GM19463 (cell line): ENCODE measurements at regions not wholly inside any gene's neighbourhood (a gene's known extent, or its start where the extent isn't known, plus 50 kb on each side); places are given as distances from the start of the nearest gene placed in this dataset.

Experiments
- ATAC-seq: cut with Tn5 transposase; IDR thresholded peaks from one replicate; pipeline ENCODE4 v1.9.1; 2021; ENCODE audit warnings: mild to moderate bottlenecking, moderate library complexity; ENCODE audit not compliant: unreplicated experiment

DNA sequence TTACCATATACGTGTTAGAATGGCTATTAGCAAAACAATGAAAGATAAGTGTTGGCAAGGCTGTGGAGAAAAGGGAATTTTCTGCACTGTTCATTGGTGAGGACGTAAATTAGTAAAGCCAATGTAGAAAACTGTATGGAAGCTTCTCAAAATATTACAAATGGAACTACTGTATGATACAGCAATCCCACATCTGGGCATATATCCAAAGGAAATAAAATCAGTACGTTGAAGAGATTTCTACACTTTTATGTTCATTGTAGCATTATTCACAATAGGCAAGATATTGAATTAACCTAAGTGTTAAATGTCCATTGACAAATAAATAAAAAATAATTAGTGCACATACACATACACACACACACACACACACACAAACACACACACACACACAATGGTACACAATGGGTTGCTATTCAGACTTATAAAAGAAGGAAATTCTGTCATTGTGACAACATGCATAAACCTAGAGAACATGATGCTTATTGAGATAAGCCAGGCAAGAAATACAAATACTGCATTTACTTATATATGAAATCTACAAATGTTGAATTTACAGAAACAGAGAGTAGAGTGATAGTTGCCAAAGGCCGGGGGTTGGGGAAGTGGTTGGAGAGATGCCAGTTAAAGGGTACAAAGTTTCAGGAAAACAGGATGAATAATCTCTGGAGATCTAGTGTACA lies 565.8 kb upstream of the LRRC4C start:
- no peak for ATAC-seq

DNA sequence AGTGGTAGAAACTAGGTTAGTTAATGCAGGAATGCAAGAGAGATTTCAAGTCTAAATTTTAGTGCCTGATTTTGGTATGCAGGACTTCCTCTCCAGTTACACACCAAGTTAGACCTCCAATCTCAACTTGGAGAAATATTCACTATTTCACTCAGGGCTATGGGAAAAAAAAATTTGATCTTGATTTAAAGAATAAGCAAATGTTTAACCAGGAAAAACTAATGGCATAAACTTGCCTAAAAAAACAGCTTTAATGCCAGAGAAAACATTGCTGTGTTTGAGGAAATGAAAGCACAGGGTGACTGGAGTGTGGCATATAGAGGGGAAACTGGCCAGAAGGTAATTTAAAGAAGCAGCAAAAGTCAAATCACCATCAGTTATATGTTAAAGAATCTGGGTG lies 575.4 kb upstream of the LRRC4C start:
- ATAC-seq, result no peak

- no peak for ATAC-seq
Measured at GRCh38 chr11:42036201-42036600, 576.7 kb upstream of the LRRC4C start.

DNA sequence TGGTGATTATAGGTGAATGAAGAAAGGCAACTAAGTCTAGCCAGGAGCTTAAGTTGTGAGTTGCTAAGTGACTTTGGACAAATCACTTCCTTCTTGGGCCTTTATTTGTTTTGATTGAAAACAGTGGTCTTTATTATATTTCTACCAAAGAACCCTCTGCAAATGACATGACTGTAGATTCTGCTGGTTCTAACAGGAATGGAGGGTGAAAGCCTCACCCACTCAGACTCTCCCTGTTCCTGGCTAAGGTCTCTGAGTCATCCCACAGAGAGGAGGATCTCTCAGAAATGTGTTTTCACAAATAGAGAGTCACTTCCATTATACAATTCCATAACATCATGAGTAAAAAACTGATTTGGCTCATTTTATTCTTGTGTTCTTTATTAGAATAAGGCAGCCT lies 583.9 kb upstream of the LRRC4C start:
- no peak for ATAC-seq

- no peak for ATAC-seq
Measured at GRCh38 chr11:42047637-42048555, 588.4 kb upstream of the LRRC4C start.

GRCh38 chr11:42049186-42049585 lies 589.7 kb upstream of the LRRC4C start:
- no peak for ATAC-seq

DNA sequence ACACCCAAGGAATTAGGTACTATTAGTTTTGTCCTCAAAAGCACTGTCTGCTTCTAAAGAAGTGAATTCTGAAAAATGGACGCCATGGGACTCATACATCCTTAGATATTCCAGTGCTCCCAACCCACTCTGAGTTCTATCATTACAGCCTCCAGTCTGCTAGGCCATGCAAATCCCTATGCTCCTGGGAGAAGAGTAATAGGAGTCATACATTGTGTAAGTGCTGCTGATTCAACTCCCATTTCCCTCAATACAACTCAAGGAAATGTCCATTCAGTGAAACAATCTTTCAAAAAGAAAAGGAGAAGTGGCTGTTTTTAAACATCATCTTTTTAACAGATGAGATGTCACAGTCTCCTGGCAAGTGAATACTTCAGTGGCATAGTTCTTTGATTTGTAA lies 590.2 kb upstream of the LRRC4C start:
- no peak for ATAC-seq

DNA sequence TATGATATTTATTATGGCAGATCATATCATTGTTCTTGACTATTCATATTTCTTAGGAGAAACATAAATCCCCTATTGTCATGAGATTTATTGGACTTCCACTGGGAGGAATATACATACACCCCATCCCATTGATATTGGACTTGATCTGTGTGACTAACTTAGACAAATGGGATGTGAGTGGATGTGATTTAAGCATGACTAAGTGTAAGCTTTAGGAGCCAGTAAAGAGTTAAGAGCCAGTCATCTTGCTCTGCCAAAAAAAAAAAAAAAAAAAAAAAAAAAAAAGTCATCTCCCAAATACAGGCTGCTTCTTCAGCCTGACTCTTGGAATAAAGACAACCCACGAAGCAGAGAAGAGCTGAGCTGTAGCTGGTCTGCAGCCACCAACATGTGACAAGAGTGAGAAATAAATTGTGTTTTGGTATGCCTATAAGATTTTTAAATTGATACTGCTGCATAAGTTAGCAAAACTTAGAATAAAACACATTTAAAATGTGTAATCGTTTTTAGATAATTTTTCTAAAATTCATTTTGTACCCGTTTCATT lies 595.0 kb upstream of the LRRC4C start:
- no peak for ATAC-seq

DNA sequence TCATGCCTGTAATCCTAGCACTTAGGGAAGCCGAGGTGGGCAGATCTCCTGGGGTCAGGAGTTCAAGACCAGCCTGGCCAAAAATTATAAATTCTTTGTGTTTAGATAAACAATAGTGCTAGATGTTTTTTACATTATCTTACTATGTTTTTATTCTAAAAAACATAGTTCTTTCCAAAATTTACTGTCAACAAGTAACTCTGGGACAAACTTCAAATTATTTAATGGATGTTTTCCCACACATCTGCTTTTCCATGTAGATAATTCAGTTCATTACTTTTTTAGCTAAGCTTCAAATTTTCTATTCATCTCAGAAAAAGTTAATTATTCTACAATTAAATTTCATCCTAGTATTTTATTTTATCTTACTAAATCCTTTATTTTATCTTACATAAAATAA lies 596.2 kb upstream of the LRRC4C start:
- ATAC-seq, result no peak

DNA sequence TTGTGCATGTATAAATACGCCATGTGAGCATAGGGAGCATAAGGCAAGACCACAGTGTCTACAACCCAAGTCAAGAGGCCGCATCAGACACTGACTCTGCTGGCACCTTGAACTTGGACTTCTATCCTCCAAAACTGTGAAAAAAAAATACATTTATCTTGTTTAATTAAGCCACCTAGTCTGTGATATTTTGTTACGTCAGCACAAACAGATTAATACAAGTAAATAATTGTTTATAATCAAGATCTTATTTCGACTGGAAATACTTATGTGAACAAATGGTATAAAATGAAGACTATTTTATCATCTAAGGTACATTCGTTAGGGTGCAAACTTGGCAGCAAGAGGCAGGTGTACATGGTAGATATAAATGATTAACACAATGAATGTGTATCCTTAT lies 599.3 kb upstream of the LRRC4C start:
- ATAC-seq, result no peak

GRCh38 chr11:42065199-42065598 lies 605.7 kb upstream of the LRRC4C start:
- no peak for ATAC-seq

- ATAC-seq, result no peak
Measured at GRCh38 chr11:42066113-42066512, 606.7 kb upstream of the LRRC4C start.

- ATAC-seq, result no peak
Measured at GRCh38 chr11:42074306-42074705, 614.9 kb upstream of the LRRC4C start.

DNA sequence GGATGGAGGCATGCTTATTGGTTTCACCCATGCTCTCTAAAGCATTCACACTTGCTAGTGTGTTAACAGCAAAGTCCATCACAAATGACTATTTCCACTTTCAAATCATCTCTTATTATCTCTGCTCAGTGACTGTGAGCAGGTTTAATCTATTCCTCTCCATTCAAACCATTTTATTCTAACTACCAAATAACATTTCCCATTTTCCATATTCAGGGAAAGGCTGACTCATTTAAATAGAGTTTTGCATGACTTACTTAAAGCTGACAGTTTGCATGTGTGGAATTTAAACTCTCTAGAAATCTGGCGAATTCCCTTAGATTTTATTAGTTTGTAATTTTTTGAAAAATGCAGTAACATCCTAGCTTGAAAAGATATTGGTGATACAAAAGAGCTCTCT lies 615.7 kb upstream of the LRRC4C start:
- no peak for ATAC-seq

DNA sequence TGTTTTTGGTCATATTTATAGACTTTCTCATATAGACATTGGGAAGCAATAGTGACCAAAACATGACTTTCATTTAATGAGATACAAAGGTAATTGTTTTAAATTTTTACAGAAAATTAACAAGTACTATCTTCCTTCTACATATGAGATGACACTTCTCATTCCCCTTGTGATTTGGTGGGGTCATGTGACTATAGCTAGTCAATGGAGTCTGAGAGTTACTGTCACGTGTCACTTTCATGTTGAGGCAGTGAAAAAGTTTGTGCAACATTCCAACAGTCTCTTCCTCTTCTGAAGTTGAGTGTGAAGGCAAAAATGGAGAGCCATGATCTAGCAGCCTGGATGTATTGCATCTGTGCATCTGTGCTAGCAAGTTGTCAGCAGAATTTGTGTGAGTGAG lies 618.3 kb upstream of the LRRC4C start:
- ATAC-seq, result no peak

DNA sequence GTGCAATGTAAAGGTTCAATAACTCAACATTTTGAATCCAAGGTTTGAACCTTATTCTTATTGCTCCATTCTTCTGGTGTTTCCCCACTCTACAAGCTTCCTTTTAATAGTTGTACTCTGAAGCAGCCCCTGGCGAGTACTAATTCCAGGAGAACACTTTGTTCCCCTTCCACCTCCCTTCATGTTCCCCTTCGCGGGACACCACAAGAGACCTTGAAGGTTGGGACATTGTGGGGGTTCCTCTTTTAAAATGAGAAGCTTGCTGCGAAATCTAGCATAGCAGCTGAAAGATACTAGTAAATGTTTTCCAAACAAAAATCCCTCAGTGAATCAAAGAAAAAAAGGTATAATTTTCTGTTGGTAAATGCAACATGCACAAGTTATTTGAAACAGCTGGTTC lies 626.3 kb upstream of the LRRC4C start:
- no peak for ATAC-seq

- ATAC-seq, result no peak
Measured at GRCh38 chr11:42093541-42093940, 634.1 kb upstream of the LRRC4C start.

DNA sequence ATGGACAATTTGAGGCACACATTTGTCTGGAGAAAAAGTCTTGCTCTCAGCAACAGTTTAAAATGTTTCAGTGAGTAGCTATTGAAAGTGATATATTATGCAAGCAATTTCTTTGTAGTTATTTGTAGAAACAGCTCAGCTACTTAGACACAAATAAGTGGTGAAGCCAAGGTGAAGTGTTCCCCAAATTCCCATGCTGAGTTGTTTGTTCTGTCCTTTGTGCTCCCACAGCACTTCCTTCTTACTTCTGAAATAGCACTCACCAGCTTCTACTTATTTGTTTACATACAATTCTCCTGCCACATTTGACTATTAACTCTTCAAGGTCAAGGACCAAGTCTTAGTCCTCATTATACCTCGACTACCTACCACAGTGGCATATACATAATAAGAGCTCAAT lies 638.6 kb upstream of the LRRC4C start:
- ATAC-seq, result no peak

DNA sequence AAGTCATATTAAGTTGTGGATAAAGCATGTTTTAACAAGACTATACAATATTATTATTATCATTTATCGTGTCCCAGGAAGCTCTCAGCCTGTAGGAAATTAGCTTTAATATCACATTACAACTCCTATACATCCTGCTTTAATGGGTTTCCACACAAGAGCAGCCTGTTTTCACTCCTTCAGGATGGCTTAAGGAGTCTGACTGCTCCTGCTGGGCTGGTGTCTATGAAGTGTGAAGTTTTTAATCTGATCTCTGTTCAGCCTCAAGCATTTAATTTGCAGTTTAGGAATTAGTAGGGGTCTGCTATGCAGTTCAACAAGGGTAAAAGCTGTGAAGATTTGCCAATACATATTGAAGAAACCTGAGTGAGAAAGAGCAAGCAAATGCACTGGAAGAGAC lies 653.4 kb upstream of the LRRC4C start:
- ATAC-seq, result no peak

GRCh38 chr11:42114927-42115326 lies 655.5 kb upstream of the LRRC4C start:
- ATAC-seq, result no peak

- ATAC-seq, result no peak
Measured at GRCh38 chr11:42138454-42138853, 679.0 kb upstream of the LRRC4C start.

DNA sequence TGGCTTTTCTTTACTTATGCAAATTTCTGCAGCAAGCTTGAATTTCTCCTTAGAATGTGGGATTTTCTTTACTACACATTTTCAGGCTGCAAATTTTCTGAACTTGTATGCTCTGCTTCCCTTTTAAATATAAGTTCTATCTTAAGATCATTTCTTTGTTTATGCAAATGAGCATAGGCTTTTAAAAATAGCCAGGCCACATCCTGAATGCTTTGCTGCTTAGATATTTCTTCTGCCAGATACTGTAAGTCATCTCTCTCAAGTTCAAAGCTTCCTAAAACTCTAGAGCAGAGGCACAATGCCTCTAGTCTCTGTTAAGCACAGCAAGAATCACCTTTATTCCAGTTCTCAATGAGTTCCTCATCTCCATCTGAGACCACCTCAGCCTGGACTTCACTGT lies 685.9 kb upstream of the LRRC4C start:
- no peak for ATAC-seq
